ENCODE measurements at regions not wholly inside any gene's neighbourhood (a gene's known extent, or its start where the extent isn't known, plus 50 kb on each side); places are given as distances from the start of the nearest gene placed in this dataset.

- peaks cover 26% of the 10 kb centered on the region for H3K4me1 Mint-ChIP-seq (ENCODE audit: low read depth)
- ATAC-seq (no peak), DNase-seq (no peak)
- CTCF ChIA-PET: interaction anchor here (1.0 to 3.5 kb wide), 9 partner anchors 9 to 335 kb away, joined by 4 to 32 read pairs (median 7); partner anchors contain the start of gene BTG1
- TF ChIP-seq CTCF (IDR thresholded peaks at IDR 0.05): no peak
- POLR2A ChIA-PET: interaction anchor here (0.6 kb wide), 1 partner anchor 31 kb away, joined by 3 read pairs; no protein-coding TSS in a partner anchor
- H3K27me3 Mint-ChIP-seq: no peaks in the 10 kb centered on the region
- peaks cover 44% of the 10 kb centered on the region for H3K9me3 Mint-ChIP-seq
- no peak overlapping the region for H3K4me3 Mint-ChIP-seq
- intact Hi-C loops (cut with micrococcal nuclease): loop anchor here (5.0 to 10.0 kb wide), 2 partner anchors 332 to 425 kb away; no protein-coding TSS in a partner anchor
- H3K36me3 Mint-ChIP-seq (ENCODE audit: low read depth): peaks cover 19% of the 10 kb centered on the region
- H3K27ac Mint-ChIP-seq: no peak overlapping the region
Measured at GRCh38 chr12:91810077-91810476, 335.6 kb downstream of the BTG1 start.

- peaks cover 9% of the 10 kb centered on the region for H3K36me3 Mint-ChIP-seq (ENCODE audit: low read depth)
- peaks cover 32% of the 10 kb centered on the region for H3K9me3 Mint-ChIP-seq
- ChIA-PET POLR2A (no interaction called here), CTCF (no interaction called here)
- no peak for TF ChIP-seq CTCF (IDR thresholded peaks at IDR 0.05)
- H3K4me1 Mint-ChIP-seq (ENCODE audit: low read depth): no peaks in the 10 kb centered on the region
- H3K27ac Mint-ChIP-seq: no peak overlapping the region
- ATAC-seq (no peak), DNase-seq (no peak)
- intact Hi-C loops (cut with micrococcal nuclease): no loop called here
- no peaks in the 10 kb centered on the region for H3K27me3 Mint-ChIP-seq
- H3K4me3 Mint-ChIP-seq: no peak overlapping the region
Measured at GRCh38 chr12:91805031-91805430, 340.6 kb downstream of the BTG1 start.

GRCh38 chr12:91804533-91804932, 341.1 kb downstream of the BTG1 start:
- ATAC-seq (no peak), DNase-seq (no peak)
- H3K4me1 Mint-ChIP-seq (ENCODE audit: low read depth): no peaks in the 10 kb centered on the region
- H3K36me3 Mint-ChIP-seq (ENCODE audit: low read depth): peaks cover 9% of the 10 kb centered on the region
- H3K9me3 Mint-ChIP-seq: peaks cover 27% of the 10 kb centered on the region
- ChIA-PET CTCF (no interaction called here), POLR2A (no interaction called here)
- intact Hi-C loops (cut with micrococcal nuclease): no loop called here
- H3K4me3 Mint-ChIP-seq: no peak overlapping the region
- no peak for TF ChIP-seq CTCF (IDR thresholded peaks at IDR 0.05)
- H3K27me3 Mint-ChIP-seq: no peaks in the 10 kb centered on the region
- no peak overlapping the region for H3K27ac Mint-ChIP-seq

- Mint-ChIP-seq H3K4me1 (ENCODE audit: low read depth) (no peaks in the 10 kb centered on the region), H3K27ac (no peak overlapping the region), H3K4me3 (no peak overlapping the region), H3K36me3 (ENCODE audit: low read depth) (peaks cover 2% of the 10 kb centered on the region), H3K9me3 (peaks cover 5% of the 10 kb centered on the region), H3K27me3 (no peaks in the 10 kb centered on the region)
- DNase-seq (no peak), ATAC-seq (no peak)
- POLR2A ChIA-PET: interaction anchor here (1.3 kb wide), 1 partner anchor 18 kb away, joined by 3 read pairs; no protein-coding TSS in a partner anchor
- TF ChIP-seq CTCF (IDR thresholded peaks at IDR 0.05): no peak
- intact Hi-C loops (cut with micrococcal nuclease): no loop called here
- CTCF ChIA-PET: interaction anchor here (5.0 kb wide), 1 partner anchor 10 kb away, joined by 32 read pairs; no protein-coding TSS in a partner anchor
Measured at GRCh38 chr12:91801048-91801447, 344.6 kb downstream of the BTG1 start.

GRCh38 chr12:91793676-91794075, 352.0 kb downstream of the BTG1 start:
- Mint-ChIP-seq H3K27ac (no peak overlapping the region), H3K36me3 (ENCODE audit: low read depth) (no peaks in the 10 kb centered on the region), H3K4me1 (ENCODE audit: low read depth) (no peaks in the 10 kb centered on the region), H3K27me3 (no peaks in the 10 kb centered on the region), H3K9me3 (peaks cover 2% of the 10 kb centered on the region), H3K4me3 (no peak overlapping the region)
- CTCF ChIA-PET: interaction anchor here (1.0 to 2.5 kb wide), 2 partner anchors 15 to 18 kb away, joined by 3 to 9 read pairs; no protein-coding TSS in a partner anchor
- POLR2A ChIA-PET: no interaction called here
- intact Hi-C loops (cut with micrococcal nuclease): no loop called here
- DNase-seq: no peak
- no peak for TF ChIP-seq CTCF (IDR thresholded peaks at IDR 0.05)
- ATAC-seq: no peak

Measured in activated CD8-positive, alpha-beta T cell treated with anti-CD3 and anti-CD28 coated beads for 36 hours (primary cell).